H1 (cell line): ENCODE measurements at regions not wholly inside any gene's neighbourhood (a gene's known extent, or its start where the extent isn't known, plus 50 kb on each side); places are given as distances from the start of the nearest gene placed in this dataset.

Experiments
- BRCA1 ChIP-seq: IDR thresholded peaks from 2 replicates; pipeline ENCODE4 v1.6.1; 2012; ENCODE audit warnings: low read depth, low read length, improper control_type of control experiment
- CEBPB ChIP-seq: IDR thresholded peaks from 2 replicates; pipeline ENCODE4 v1.6.1; 2012; ENCODE audit warnings: low read depth, low read length
- CHD7 ChIP-seq: fragments of 300-600 bp; sonication (generic); IDR thresholded peaks from 2 replicates; pipeline ENCODE4 v1.7.1; 2012; ENCODE audit warnings: low read length, moderate library complexity, mild to moderate bottlenecking, inconsistent platforms; ENCODE audit not compliant: insufficient replicate concordance
- EGR1 ChIP-seq: IDR thresholded peaks from 2 replicates; pipeline ENCODE4 v1.6.1; 2011; ENCODE audit warnings: low read depth, low read length, borderline replicate concordance
- POLR2AphosphoS5 ChIP-seq: IDR thresholded peaks from 2 replicates; pipeline ENCODE4 v1.6.1; 2011; ENCODE audit warnings: low read depth, low read length
- SAP30 ChIP-seq: fragments of 300-600 bp; sonication (generic); IDR thresholded peaks from 2 replicates; pipeline ENCODE4 v1.7.1; 2012; ENCODE audit warnings: low read length, moderate library complexity, mild to moderate bottlenecking, inconsistent platforms; ENCODE audit not compliant: insufficient read depth, insufficient replicate concordance
- SUZ12 ChIP-seq: fragments of 200-600 bp; sonication (generic); IDR thresholded peaks from 2 replicates; pipeline ENCODE4 v1.6.1; 2012; ENCODE audit warnings: mild to moderate bottlenecking, inconsistent platforms, low read length, moderate library complexity, mixed read lengths
- USF2 ChIP-seq: IDR thresholded peaks from 2 replicates; pipeline ENCODE4 v1.6.1; 2011; ENCODE audit warnings: low read length, improper control_type of control experiment

- no peak for TF ChIP-seq CHD7
- no peak for TF ChIP-seq USF2
- no peak for TF ChIP-seq EGR1
- TF ChIP-seq BRCA1, result no peak
- TF ChIP-seq SUZ12, result no peak
- TF ChIP-seq POLR2AphosphoS5, result no peak
- TF ChIP-seq SAP30, result no peak
- TF ChIP-seq CEBPB, result no peak
Measured at GRCh38 chr13:40337651-40338050, 328.8 kb downstream of the FOXO1 start (continued).
